ENCODE measurements at regions not wholly inside any gene's neighbourhood (a gene's known extent, or its start where the extent isn't known, plus 50 kb on each side); places are given as distances from the start of the nearest gene placed in this dataset.

DNA sequence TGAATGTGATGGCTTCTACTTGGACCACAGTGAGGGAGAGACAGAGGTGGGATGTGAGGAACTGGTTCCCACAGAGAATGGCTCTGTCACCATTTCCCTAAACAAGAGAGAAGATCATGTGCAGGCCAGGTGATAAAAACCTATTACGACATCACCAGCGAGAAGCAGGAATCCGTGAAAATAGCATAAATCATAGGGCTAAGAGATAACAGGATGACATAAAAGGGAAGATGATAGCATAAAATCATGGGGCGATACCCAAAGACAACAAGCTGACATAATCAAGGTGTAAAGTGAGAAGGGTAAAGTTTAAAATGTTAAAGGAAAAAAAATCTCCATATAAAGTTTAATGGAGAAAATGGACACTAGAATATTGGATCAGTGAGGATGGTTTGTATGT, 205.5 kb upstream of the SLIT2 start:
- Histone ChIP-seq H4K20me1 (ENCODE audit: insufficient read depth, low read length) (no peaks in the 10 kb centered on the region), H3K4me1 (ENCODE audit: control insufficient read depth in 1 of 2, insufficient read depth in 2 of 2, low read length in 2 of 2) (no peaks in the 10 kb centered on the region), H3K4me2 (replicated peaks; ENCODE audit: extremely low read depth, low read length, poor library complexity, severe bottlenecking) (no peak overlapping the region), H2AFZ (ENCODE audit: insufficient read depth, low read depth, low read length, poor library complexity, severe bottlenecking) (no peak overlapping the region), H3K79me2 (ENCODE audit: insufficient read depth, low read length) (no peaks in the 10 kb centered on the region), H3K27ac (ENCODE audit: low read depth in 1 of 2, low read length in 2 of 2) (no peak overlapping the region), H3K4me3 (replicated peaks in 1 of 3; ENCODE audit: low read depth in 2 of 3, low read length in 3 of 3) (no peak overlapping the region), H3K9me3 (replicated peaks in 1 of 2; ENCODE audit: control insufficient read depth in 1 of 2, insufficient read depth in 1 of 2, low read length in 2 of 2) (no peaks in the 10 kb centered on the region), H3K27me3 (ENCODE audit: control insufficient read depth in 2 of 2, insufficient read depth in 2 of 2, low read length in 2 of 2) (no peaks in the 10 kb centered on the region), H3K9ac (ENCODE audit: insufficient read depth, low read length, poor library complexity, severe bottlenecking) (no peak overlapping the region), H3K36me3 (replicated peaks in 1 of 2; ENCODE audit: control insufficient read depth in 1 of 2, insufficient read depth in 2 of 2, low read length in 2 of 2) (no peaks in the 10 kb centered on the region)
- TF ChIP-seq, protein P1, sequence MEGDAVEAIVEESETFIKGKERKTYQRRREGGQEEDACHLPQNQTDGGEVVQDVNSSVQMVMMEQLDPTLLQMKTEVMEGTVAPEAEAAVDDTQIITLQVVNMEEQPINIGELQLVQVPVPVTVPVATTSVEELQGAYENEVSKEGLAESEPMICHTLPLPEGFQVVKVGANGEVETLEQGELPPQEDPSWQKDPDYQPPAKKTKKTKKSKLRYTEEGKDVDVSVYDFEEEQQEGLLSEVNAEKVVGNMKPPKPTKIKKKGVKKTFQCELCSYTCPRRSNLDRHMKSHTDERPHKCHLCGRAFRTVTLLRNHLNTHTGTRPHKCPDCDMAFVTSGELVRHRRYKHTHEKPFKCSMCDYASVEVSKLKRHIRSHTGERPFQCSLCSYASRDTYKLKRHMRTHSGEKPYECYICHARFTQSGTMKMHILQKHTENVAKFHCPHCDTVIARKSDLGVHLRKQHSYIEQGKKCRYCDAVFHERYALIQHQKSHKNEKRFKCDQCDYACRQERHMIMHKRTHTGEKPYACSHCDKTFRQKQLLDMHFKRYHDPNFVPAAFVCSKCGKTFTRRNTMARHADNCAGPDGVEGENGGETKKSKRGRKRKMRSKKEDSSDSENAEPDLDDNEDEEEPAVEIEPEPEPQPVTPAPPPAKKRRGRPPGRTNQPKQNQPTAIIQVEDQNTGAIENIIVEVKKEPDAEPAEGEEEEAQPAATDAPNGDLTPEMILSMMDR (IDR thresholded peaks at IDR 0.05), result no peak
- no peaks in the 10 kb centered on the region for H3K36me3 Mint-ChIP-seq
- H3K4me3 Mint-ChIP-seq, result no peak overlapping the region
- intact Hi-C loops (cut with micrococcal nuclease), result no loop called here
- no CpG with 5 or more reads among the region's 4 CpGs for WGBS (ENCODE audit: insufficient coverage)
- H3K9me3 Mint-ChIP-seq, result peaks cover 0 to 2% (median 0%) of the 10 kb centered on the region in 7 donors
- H3K4me1 Mint-ChIP-seq, result no peaks in the 10 kb centered on the region
- no peak for DNase-seq
- H3K27me3 Mint-ChIP-seq (ENCODE audit: low read depth in 3 of 3), result no peaks in the 10 kb centered on the region
- H3K27ac Mint-ChIP-seq, result no peak overlapping the region

DNA sequence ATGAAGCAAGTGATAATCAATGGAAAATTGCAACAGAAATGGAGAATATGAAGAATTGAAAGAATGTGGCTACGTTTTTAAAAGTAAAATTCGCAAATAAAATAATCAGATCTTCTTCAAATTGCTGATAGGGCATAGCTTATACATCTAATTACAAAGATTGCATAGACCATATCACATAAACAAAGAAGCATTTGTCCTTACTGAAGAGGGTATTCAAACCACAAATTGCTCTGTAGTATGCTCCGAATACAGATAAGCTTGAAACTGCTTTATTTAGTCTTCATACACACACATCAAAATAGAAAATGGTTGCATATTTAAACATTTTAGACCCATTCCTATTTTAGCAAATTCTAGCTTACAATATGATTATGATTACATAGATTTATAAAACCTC, 206.7 kb upstream of the SLIT2 start:
- Histone ChIP-seq H3K27me3 (ENCODE audit: control insufficient read depth in 2 of 2, insufficient read depth in 2 of 2, low read length in 2 of 2) (no peaks in the 10 kb centered on the region), H3K27ac (ENCODE audit: low read depth in 1 of 2, low read length in 2 of 2) (no peak overlapping the region), H3K9ac (ENCODE audit: insufficient read depth, low read length, poor library complexity, severe bottlenecking) (no peak overlapping the region), H2AFZ (ENCODE audit: insufficient read depth, low read depth, low read length, poor library complexity, severe bottlenecking) (no peak overlapping the region), H3K79me2 (ENCODE audit: insufficient read depth, low read length) (no peaks in the 10 kb centered on the region), H3K4me1 (ENCODE audit: control insufficient read depth in 1 of 2, insufficient read depth in 2 of 2, low read length in 2 of 2) (no peaks in the 10 kb centered on the region), H3K9me3 (replicated peaks in 1 of 2; ENCODE audit: control insufficient read depth in 1 of 2, insufficient read depth in 1 of 2, low read length in 2 of 2) (no peaks in the 10 kb centered on the region), H4K20me1 (ENCODE audit: insufficient read depth, low read length) (no peaks in the 10 kb centered on the region), H3K4me3 (replicated peaks in 1 of 3; ENCODE audit: low read depth in 2 of 3, low read length in 3 of 3) (no peak overlapping the region), H3K4me2 (replicated peaks; ENCODE audit: extremely low read depth, low read length, poor library complexity, severe bottlenecking) (no peak overlapping the region), H3K36me3 (replicated peaks in 1 of 2; ENCODE audit: control insufficient read depth in 1 of 2, insufficient read depth in 2 of 2, low read length in 2 of 2) (no peaks in the 10 kb centered on the region)
- intact Hi-C loops (cut with micrococcal nuclease), result no loop called here
- DNase-seq, result no peak
- TF ChIP-seq, protein P1 (IDR thresholded peaks at IDR 0.05), result no peak
- Mint-ChIP-seq H3K27me3 (ENCODE audit: low read depth in 3 of 3) (no peaks in the 10 kb centered on the region), H3K9me3 (peaks cover 0 to 2% (median 0%) of the 10 kb centered on the region in 7 donors), H3K4me3 (no peak overlapping the region), H3K27ac (no peak overlapping the region), H3K36me3 (no peaks in the 10 kb centered on the region), H3K4me1 (no peaks in the 10 kb centered on the region)
- WGBS (ENCODE audit: insufficient coverage), result no CpG with 5 or more reads among the region's 3 CpGs
